A549 (cell line): ENCODE measurements at regions not wholly inside any gene's neighbourhood (a gene's known extent, or its start where the extent isn't known, plus 50 kb on each side); places are given as distances from the start of the nearest gene placed in this dataset.

Source experiments
- BHLHE40 ChIP-seq: IDR thresholded peaks from 2 replicates; pipeline ENCODE4 v1.6.1; 2012; ENCODE audit warnings: low read depth, low read length, inconsistent platforms
- CBX2 ChIP-seq: fragments of 200-600 bp; sonication (generic); IDR thresholded peaks from 2 replicates; pipeline ENCODE4 v1.6.1; 2016; ENCODE audit warnings: low read depth, mild to moderate bottlenecking, borderline replicate concordance
- CEBPB ChIP-seq, 2 experiments: fragments of >200 bp in 1 of 2; sonication (Bioruptor Twin) in 1 of 2; formaldehyde crosslinking in 1 of 2; IDR thresholded peaks; 2 replicates each; pipeline ENCODE4 v1.6.1; 2012 to 2016
- CHD4 ChIP-seq: fragments of 200-600 bp; sonication (generic); IDR thresholded peaks from 2 replicates; pipeline ENCODE4 v1.6.1; 2016; ENCODE audit warnings: antibody characterized with exemption, mild to moderate bottlenecking, borderline replicate concordance
- EP300 ChIP-seq, 2 experiments: fragments of >200 bp; sonication (Bioruptor Twin); formaldehyde crosslinking; IDR thresholded peaks; 2 replicates in 1 of 2; 3 replicates in 1 of 2; pipeline ENCODE4 v1.6.1; 2016 to 2017
- KDM1A ChIP-seq: fragments of 200-600 bp; sonication (generic); IDR thresholded peaks from 2 replicates; pipeline ENCODE4 v1.6.1; 2016; ENCODE audit warnings: low read depth, mild to moderate bottlenecking
- PHF8 ChIP-seq: fragments of 200-600 bp; sonication (generic); IDR thresholded peaks from 2 replicates; pipeline ENCODE4 v1.6.1; 2016; ENCODE audit warnings: low read depth, mild to moderate bottlenecking, antibody characterized with exemption, moderate library complexity, borderline replicate concordance
- POLR2A ChIP-seq: IDR thresholded peaks from 2 replicates; pipeline ENCODE4 v1.6.1; 2012; ENCODE audit warnings: mild to moderate bottlenecking, low read length
- RCOR1 ChIP-seq: fragments of 150-350 bp; IDR thresholded peaks from 2 replicates; pipeline ENCODE4 v1.6.1; 2014; ENCODE audit warnings: antibody characterized with exemption, low read length, low read depth
- SREBF2 ChIP-seq: fragments of 450-650 bp; IDR thresholded peaks from 2 replicates; pipeline ENCODE4 v1.6.1; 2014; ENCODE audit warnings: mild to moderate bottlenecking, moderate library complexity
- TF ChIP-seq, protein P1 (sequence below): IDR thresholded peaks from 2 replicates; pipeline ENCODE4 v1.6.1; 2012
- TF ChIP-seq, protein P2 (sequence below): fragments of 200-600 bp; sonication (generic); IDR thresholded peaks from 2 replicates; pipeline ENCODE4 v1.6.1; 2016; ENCODE audit warnings: antibody characterized with exemption, mild to moderate bottlenecking, moderate library complexity
- TF ChIP-seq, protein P3 (sequence below): fragments of >200 bp; sonication (Bioruptor Twin); formaldehyde crosslinking; IDR thresholded peaks from 3 replicates; pipeline ENCODE4 v1.5.1; 2016
- TF ChIP-seq, protein P4 (sequence below): IDR thresholded peaks from 2 replicates; pipeline ENCODE4 v1.6.1; 2012

DNA sequence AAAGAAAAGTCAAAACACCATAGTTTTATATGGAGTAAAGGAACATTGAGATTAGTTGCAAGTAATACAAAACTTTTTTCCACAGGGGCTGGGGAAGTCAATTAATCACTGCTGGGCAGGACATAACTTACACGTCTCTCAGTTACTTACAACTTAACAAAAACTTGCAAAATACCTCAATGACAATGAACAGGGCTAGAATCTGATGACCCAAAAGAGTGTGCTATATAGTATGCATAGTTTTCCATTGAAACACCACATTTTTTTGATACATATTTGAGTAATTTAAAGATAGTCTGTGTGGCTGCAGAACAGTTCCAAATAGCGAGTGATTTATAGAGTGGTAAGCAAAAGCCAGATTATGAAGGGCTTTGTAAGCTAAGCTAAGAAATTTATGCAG, 172.3 kb upstream of the TRPC5 start:
- TF ChIP-seq, protein P1, sequence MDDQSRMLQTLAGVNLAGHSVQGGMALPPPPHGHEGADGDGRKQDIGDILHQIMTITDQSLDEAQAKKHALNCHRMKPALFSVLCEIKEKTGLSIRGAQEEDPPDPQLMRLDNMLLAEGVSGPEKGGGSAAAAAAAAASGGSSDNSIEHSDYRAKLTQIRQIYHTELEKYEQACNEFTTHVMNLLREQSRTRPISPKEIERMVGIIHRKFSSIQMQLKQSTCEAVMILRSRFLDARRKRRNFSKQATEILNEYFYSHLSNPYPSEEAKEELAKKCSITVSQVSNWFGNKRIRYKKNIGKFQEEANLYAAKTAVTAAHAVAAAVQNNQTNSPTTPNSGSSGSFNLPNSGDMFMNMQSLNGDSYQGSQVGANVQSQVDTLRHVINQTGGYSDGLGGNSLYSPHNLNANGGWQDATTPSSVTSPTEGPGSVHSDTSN: no peak
- TF ChIP-seq, protein P2, sequence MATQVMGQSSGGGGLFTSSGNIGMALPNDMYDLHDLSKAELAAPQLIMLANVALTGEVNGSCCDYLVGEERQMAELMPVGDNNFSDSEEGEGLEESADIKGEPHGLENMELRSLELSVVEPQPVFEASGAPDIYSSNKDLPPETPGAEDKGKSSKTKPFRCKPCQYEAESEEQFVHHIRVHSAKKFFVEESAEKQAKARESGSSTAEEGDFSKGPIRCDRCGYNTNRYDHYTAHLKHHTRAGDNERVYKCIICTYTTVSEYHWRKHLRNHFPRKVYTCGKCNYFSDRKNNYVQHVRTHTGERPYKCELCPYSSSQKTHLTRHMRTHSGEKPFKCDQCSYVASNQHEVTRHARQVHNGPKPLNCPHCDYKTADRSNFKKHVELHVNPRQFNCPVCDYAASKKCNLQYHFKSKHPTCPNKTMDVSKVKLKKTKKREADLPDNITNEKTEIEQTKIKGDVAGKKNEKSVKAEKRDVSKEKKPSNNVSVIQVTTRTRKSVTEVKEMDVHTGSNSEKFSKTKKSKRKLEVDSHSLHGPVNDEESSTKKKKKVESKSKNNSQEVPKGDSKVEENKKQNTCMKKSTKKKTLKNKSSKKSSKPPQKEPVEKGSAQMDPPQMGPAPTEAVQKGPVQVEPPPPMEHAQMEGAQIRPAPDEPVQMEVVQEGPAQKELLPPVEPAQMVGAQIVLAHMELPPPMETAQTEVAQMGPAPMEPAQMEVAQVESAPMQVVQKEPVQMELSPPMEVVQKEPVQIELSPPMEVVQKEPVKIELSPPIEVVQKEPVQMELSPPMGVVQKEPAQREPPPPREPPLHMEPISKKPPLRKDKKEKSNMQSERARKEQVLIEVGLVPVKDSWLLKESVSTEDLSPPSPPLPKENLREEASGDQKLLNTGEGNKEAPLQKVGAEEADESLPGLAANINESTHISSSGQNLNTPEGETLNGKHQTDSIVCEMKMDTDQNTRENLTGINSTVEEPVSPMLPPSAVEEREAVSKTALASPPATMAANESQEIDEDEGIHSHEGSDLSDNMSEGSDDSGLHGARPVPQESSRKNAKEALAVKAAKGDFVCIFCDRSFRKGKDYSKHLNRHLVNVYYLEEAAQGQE: no peak
- TF ChIP-seq KDM1A: no peak
- TF ChIP-seq, protein P3, sequence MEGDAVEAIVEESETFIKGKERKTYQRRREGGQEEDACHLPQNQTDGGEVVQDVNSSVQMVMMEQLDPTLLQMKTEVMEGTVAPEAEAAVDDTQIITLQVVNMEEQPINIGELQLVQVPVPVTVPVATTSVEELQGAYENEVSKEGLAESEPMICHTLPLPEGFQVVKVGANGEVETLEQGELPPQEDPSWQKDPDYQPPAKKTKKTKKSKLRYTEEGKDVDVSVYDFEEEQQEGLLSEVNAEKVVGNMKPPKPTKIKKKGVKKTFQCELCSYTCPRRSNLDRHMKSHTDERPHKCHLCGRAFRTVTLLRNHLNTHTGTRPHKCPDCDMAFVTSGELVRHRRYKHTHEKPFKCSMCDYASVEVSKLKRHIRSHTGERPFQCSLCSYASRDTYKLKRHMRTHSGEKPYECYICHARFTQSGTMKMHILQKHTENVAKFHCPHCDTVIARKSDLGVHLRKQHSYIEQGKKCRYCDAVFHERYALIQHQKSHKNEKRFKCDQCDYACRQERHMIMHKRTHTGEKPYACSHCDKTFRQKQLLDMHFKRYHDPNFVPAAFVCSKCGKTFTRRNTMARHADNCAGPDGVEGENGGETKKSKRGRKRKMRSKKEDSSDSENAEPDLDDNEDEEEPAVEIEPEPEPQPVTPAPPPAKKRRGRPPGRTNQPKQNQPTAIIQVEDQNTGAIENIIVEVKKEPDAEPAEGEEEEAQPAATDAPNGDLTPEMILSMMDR: no peak
- no peak for TF ChIP-seq BHLHE40
- TF ChIP-seq PHF8: no peak
- no peak for TF ChIP-seq CEBPB (IDR thresholded peaks at IDR 0.05)
- TF ChIP-seq, protein P4, sequence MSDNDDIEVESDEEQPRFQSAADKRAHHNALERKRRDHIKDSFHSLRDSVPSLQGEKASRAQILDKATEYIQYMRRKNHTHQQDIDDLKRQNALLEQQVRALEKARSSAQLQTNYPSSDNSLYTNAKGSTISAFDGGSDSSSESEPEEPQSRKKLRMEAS: no peak
- TF ChIP-seq POLR2A: no peak
- TF ChIP-seq CHD4: no peak
- no peak for TF ChIP-seq RCOR1
- no peak for TF ChIP-seq CBX2
- no peak for TF ChIP-seq SREBF2
- TF ChIP-seq EP300 (IDR thresholded peaks at IDR 0.05): no peak
